ENCODE measurements at regions not wholly inside any gene's neighbourhood (a gene's known extent, or its start where the extent isn't known, plus 50 kb on each side); places are given as distances from the start of the nearest gene placed in this dataset.
"Not testable (repeated sequence)": the region's sequence is repeated elsewhere in the genome, so short reads cannot be mapped to it uniquely, and the experiment has no call there.

GRCh38 chr20:51930775-51931174, 128.5 kb upstream of the SALL4 start:
- no peak for DNase-seq (ENCODE audit: low spot score)
- peak overlapping the region; percentile 1 for H3K27ac ChIP-seq (ENCODE audit: poor library complexity, severe bottlenecking)

GRCh38 chr20:51928931-51929330, 126.6 kb upstream of the SALL4 start:
- no peak for DNase-seq (ENCODE audit: low spot score)
- no peak for TF ChIP-seq CTCF (IDR thresholded peaks at IDR 0.05; ENCODE audit: poor library complexity, severe bottlenecking)
- Histone ChIP-seq H3K27me3 (ENCODE audit: insufficient read depth, poor library complexity, severe bottlenecking) (no peaks in the 10 kb centered on the region), H3K27ac (ENCODE audit: poor library complexity, severe bottlenecking) (no peak overlapping the region), H3K36me3 (ENCODE audit: low read depth) (no peaks in the 10 kb centered on the region), H3K4me3 (ENCODE audit: severe bottlenecking) (no peak overlapping the region), H3K4me1 (ENCODE audit: insufficient read depth, poor library complexity, severe bottlenecking) (peaks cover 32% of the 10 kb centered on the region), H3K9me3 (ENCODE audit: severe bottlenecking) (no peaks in the 10 kb centered on the region)
- ATAC-seq (ENCODE audit: low read depth) = peak; percentile 59

More at GRCh38 chr20:51930775-51931174, 128.5 kb upstream of the SALL4 start:
- peak; percentile 72 for ATAC-seq (ENCODE audit: low read depth)
- H3K36me3 ChIP-seq (ENCODE audit: low read depth) = no peaks in the 10 kb centered on the region
- no peaks in the 10 kb centered on the region for H3K9me3 ChIP-seq (ENCODE audit: severe bottlenecking)
- H3K27me3 ChIP-seq (ENCODE audit: insufficient read depth, poor library complexity, severe bottlenecking) = no peaks in the 10 kb centered on the region
- H3K4me1 ChIP-seq (ENCODE audit: insufficient read depth, poor library complexity, severe bottlenecking) = peaks cover 39% of the 10 kb centered on the region
- no peak overlapping the region for H3K4me3 ChIP-seq (ENCODE audit: severe bottlenecking)
- no peak for TF ChIP-seq CTCF (IDR thresholded peaks at IDR 0.05; ENCODE audit: poor library complexity, severe bottlenecking)

GRCh38 chr20:51927970-51928369, 125.6 kb upstream of the SALL4 start:
- not testable (repeated sequence) for H3K27ac ChIP-seq (ENCODE audit: poor library complexity, severe bottlenecking); H3K36me3 ChIP-seq (ENCODE audit: low read depth); H3K27me3 ChIP-seq (ENCODE audit: insufficient read depth, poor library complexity, severe bottlenecking); DNase-seq (ENCODE audit: low spot score); ATAC-seq (ENCODE audit: low read depth); H3K9me3 ChIP-seq (ENCODE audit: severe bottlenecking); H3K4me3 ChIP-seq (ENCODE audit: severe bottlenecking)
- H3K4me1 ChIP-seq (ENCODE audit: insufficient read depth, poor library complexity, severe bottlenecking) = peaks cover 23% of the 10 kb centered on the region

- no peaks in the 10 kb centered on the region for H3K9me3 ChIP-seq (ENCODE audit: severe bottlenecking)
- no peak overlapping the region for H3K4me3 ChIP-seq (ENCODE audit: severe bottlenecking)
- H3K27ac ChIP-seq (ENCODE audit: poor library complexity, severe bottlenecking) = peak overlapping the region; percentile 23
- peaks cover 21% of the 10 kb centered on the region for H3K4me1 ChIP-seq (ENCODE audit: insufficient read depth, poor library complexity, severe bottlenecking)
- TF ChIP-seq CTCF (IDR thresholded peaks at IDR 0.05; ENCODE audit: poor library complexity, severe bottlenecking) = no peak
- ATAC-seq (ENCODE audit: low read depth) = peak; percentile 60
- no peak for DNase-seq (ENCODE audit: low spot score)
- H3K27me3 ChIP-seq (ENCODE audit: insufficient read depth, poor library complexity, severe bottlenecking) = no peaks in the 10 kb centered on the region
- H3K36me3 ChIP-seq (ENCODE audit: low read depth) = no peaks in the 10 kb centered on the region
Observed at GRCh38 chr20:51926670-51927305, 124.5 kb upstream of the SALL4 start.

GRCh38 chr20:51924509-51924908, 122.2 kb upstream of the SALL4 start:
- Histone ChIP-seq H3K27ac (ENCODE audit: poor library complexity, severe bottlenecking) (no peak overlapping the region), H3K4me1 (ENCODE audit: insufficient read depth, poor library complexity, severe bottlenecking) (peaks cover 10% of the 10 kb centered on the region), H3K9me3 (ENCODE audit: severe bottlenecking) (no peaks in the 10 kb centered on the region), H3K4me3 (ENCODE audit: severe bottlenecking) (no peak overlapping the region), H3K36me3 (ENCODE audit: low read depth) (no peaks in the 10 kb centered on the region), H3K27me3 (ENCODE audit: insufficient read depth, poor library complexity, severe bottlenecking) (no peaks in the 10 kb centered on the region)
- ATAC-seq (ENCODE audit: low read depth) (no peak), DNase-seq (ENCODE audit: low spot score) (no peak)
- TF ChIP-seq CTCF (IDR thresholded peaks at IDR 0.05; ENCODE audit: poor library complexity, severe bottlenecking) = no peak
